ENCODE measurements at regions not wholly inside any gene's neighbourhood (a gene's known extent, or its start where the extent isn't known, plus 50 kb on each side); places are given as distances from the start of the nearest gene placed in this dataset.
A peak's percentile ranks its signal among the peaks of the same experiment; 100 is the strongest.

DNA sequence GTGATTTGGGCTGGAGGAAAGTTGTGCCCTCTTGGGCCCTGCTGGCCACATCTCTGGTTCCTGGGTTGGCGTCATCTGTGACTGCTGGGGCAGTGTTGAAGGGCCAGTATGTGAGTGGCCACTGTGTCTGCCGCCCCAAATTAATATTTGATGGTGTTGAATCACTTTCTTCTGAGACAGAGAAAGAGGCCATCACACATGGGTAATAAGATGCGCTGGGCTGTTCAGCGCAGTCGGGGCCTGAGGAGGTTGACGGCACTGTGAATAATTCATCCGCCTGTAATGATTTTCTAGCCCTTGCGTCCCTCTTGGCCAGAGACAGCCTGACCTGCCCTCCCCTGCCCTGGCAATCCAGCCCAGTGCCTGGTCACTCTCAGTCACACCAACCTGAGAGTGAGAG, 56.2 kb upstream of the BEGAIN start:
- Histone ChIP-seq H3K4me3 (no peak overlapping the region), H3K27ac (no peak overlapping the region), H3K36me3 (no peaks in the 10 kb centered on the region), H3K4me1 (no peaks in the 10 kb centered on the region), H3K9me3 (no peaks in the 10 kb centered on the region), H3K27me3 (peaks cover 0 to 7% (median 0%) of the 10 kb centered on the region in 3 donors)
- intact Hi-C loops (cut with DNase I), result loop anchor here (10.0 kb wide), 1 partner anchor 119 kb away; no protein-coding TSS in a partner anchor
- WGBS, 2 donors, result 90 to 96% methylated on average over 8 of the region's 8 CpGs
- TF ChIP-seq POLR2A (IDR thresholded peaks at IDR 0.05) (no peak), POLR2AphosphoS5 (IDR thresholded peaks at IDR 0.05) (no peak), EP300 (IDR thresholded peaks at IDR 0.05) (no peak)
- TF ChIP-seq, protein P1, sequence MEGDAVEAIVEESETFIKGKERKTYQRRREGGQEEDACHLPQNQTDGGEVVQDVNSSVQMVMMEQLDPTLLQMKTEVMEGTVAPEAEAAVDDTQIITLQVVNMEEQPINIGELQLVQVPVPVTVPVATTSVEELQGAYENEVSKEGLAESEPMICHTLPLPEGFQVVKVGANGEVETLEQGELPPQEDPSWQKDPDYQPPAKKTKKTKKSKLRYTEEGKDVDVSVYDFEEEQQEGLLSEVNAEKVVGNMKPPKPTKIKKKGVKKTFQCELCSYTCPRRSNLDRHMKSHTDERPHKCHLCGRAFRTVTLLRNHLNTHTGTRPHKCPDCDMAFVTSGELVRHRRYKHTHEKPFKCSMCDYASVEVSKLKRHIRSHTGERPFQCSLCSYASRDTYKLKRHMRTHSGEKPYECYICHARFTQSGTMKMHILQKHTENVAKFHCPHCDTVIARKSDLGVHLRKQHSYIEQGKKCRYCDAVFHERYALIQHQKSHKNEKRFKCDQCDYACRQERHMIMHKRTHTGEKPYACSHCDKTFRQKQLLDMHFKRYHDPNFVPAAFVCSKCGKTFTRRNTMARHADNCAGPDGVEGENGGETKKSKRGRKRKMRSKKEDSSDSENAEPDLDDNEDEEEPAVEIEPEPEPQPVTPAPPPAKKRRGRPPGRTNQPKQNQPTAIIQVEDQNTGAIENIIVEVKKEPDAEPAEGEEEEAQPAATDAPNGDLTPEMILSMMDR (IDR thresholded peaks at IDR 0.05), result no peak
- DNase-seq, result no peak

DNA sequence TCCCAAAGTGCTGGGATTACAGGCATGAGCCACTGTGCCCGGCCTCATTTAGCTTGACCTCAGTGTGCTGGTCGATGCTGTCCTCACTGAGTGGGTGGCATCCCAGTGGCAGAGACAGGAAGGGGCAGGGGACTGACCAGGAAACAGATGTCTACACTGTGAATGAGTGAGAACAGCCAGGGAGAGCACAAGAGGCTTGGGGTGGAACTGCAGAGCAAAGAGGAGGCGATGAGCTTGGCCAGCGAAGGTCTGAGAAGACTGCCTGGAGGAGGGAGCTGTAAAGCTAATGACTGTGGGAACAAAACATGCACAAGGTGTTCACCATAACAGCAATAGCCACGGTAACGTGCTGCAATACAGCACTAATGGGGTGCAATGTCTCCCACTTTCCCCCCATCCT, 57.2 kb upstream of the BEGAIN start:
- Histone ChIP-seq H3K27me3 (peaks cover 0 to 7% (median 0%) of the 10 kb centered on the region in 3 donors), H3K36me3 (no peaks in the 10 kb centered on the region), H3K27ac (no peak overlapping the region), H3K4me1 (no peaks in the 10 kb centered on the region), H3K9me3 (no peaks in the 10 kb centered on the region), H3K4me3 (no peak overlapping the region)
- DNase-seq, result no peak
- TF ChIP-seq, protein P1 (IDR thresholded peaks at IDR 0.05), result no peak
- TF ChIP-seq POLR2AphosphoS5 (IDR thresholded peaks at IDR 0.05) (no peak), EP300 (IDR thresholded peaks at IDR 0.05) (no peak)
- 84 to 88% methylated on average over 6 of the region's 6 CpGs for WGBS, 2 donors
- intact Hi-C loops (cut with DNase I), result loop anchor here (10.0 kb wide), 1 partner anchor 120 kb away; no protein-coding TSS in a partner anchor

DNA sequence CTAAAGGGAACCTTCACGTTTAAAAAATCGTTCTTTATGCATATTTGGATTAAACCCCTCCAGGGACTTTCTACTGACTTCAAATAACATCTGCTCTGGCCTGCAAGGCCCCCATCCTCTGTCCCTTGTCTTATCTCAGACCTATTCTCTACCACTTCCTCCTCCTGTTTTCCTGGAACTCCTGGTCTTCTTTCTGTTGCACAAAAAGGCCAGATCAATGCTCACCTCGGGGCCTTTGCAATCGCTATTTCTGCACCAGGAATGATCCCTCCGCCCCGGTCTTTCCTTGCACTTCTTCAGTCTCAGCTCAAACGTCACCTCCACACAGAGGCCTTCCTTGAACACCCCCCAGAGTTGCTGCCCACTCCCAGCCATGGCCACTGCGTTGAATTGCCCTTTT, 57.6 kb upstream of the BEGAIN start:
- no peak for TF ChIP-seq POLR2A (IDR thresholded peaks at IDR 0.05)
- no peak for TF ChIP-seq EP300 (IDR thresholded peaks at IDR 0.05)
- TF ChIP-seq, protein P1 (IDR thresholded peaks at IDR 0.05), result no peak
- TF ChIP-seq POLR2AphosphoS5 (IDR thresholded peaks at IDR 0.05), result no peak
- WGBS, 2 donors, result 54 to 58% methylated on average over 8 of the region's 8 CpGs
- no peak for DNase-seq

DNA sequence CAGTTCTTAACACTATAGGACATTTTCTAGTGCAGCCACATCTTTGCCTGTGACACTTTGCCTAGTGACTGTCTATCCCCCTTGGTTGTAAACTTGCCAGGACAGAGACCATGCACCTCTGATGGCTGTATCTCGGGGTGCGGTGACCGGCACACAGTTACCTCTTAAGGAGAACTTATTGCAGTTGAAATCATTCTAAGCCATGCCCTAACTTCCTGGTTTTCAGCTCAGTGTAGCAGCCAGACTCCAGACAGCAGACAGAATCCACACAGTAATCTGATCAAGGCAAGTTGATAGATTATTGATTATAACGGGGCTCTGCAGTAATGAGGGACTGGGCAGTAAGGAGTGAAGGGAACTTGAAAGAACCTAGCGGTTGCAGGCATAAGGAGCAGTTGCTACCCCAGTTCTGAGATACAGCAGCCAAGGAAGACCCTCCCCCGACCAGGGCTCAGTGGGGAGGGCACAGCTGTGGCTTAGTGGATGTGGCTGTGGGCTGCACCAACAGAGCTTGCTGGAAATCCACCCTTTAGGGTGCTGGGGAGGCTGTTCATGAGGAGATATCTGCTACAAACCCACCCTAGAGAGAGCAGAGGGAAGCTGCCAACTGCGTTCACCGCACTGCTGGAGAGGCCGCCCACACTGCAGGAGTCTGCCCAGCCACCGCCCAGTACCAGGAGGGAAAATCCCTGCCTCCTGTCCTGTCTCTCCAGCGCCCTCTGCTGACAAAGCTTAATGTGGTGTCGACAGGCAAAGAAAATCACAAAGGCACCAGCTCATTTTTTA, 58.2 kb upstream of the BEGAIN start:
- H3K4me1 ChIP-seq, result no peaks in the 10 kb centered on the region
- H3K4me3 ChIP-seq, result no peak overlapping the region
- 15 to 25% methylated on average over 12 of the region's 12 CpGs for WGBS, 2 donors
- intact Hi-C loops (cut with DNase I), result loop anchor here (10.0 kb wide), 1 partner anchor 121 kb away; no protein-coding TSS in a partner anchor
- no peaks in the 10 kb centered on the region for H3K36me3 ChIP-seq
- H3K27me3 ChIP-seq, result peaks cover 0 to 7% (median 0%) of the 10 kb centered on the region in 3 donors
- no peak overlapping the region for H3K27ac ChIP-seq
- DNase-seq, result peak; percentile 81
- H3K9me3 ChIP-seq, result no peaks in the 10 kb centered on the region
- TF ChIP-seq, protein P1 (IDR thresholded peaks at IDR 0.05), result peak in 3 of 4 experiments; percentile 25 to 75 (median 46)
- TF ChIP-seq POLR2AphosphoS5 (IDR thresholded peaks at IDR 0.05) (no peak), EP300 (IDR thresholded peaks at IDR 0.05) (no peak), POLR2A (IDR thresholded peaks at IDR 0.05) (no peak)

More for the DNA sequence above, 57.6 kb upstream of the BEGAIN start:
- Histone ChIP-seq H3K27me3 (peaks cover 0 to 7% (median 0%) of the 10 kb centered on the region in 3 donors), H3K9me3 (no peaks in the 10 kb centered on the region), H3K36me3 (no peaks in the 10 kb centered on the region), H3K4me1 (no peaks in the 10 kb centered on the region), H3K4me3 (no peak overlapping the region), H3K27ac (no peak overlapping the region)
- intact Hi-C loops (cut with DNase I), result loop anchor here (10.0 kb wide), 1 partner anchor 120 kb away; no protein-coding TSS in a partner anchor

All from sigmoid colon (tissue), 6 donors.